Upper lobe of left lung (tissue), 4 donors: ENCODE measurements at regions not wholly inside any gene's neighbourhood (a gene's known extent, or its start where the extent isn't known, plus 50 kb on each side); places are given as distances from the start of the nearest gene placed in this dataset.

Experiments used
- CTCF ChIP-seq, 6 experiments: fragments of 450-650 bp in 4 of 6; fragments of 200-600 bp in 2 of 6; sonication (generic) in 2 of 6; IDR thresholded peaks; one replicate each; pipeline ENCODE4 v1.5.1; 2016 to 2019; ENCODE audit warnings: antibody characterized with exemption in 6 of 6
- POLR2A ChIP-seq, 4 donors: fragments of 450-650 bp; IDR thresholded peaks; one replicate each; pipeline ENCODE4 v1.5.1; 2016 to 2017; ENCODE audit warnings: antibody characterized with exemption in 4 of 4, mild to moderate bottlenecking in 2 of 4

GRCh38 chr22:48581796-48582469 lies 1245.7 kb downstream of the BRD1 start:
- no peak for TF ChIP-seq CTCF (IDR thresholded peaks at IDR 0.05)
- TF ChIP-seq POLR2A (IDR thresholded peaks at IDR 0.05): no peak
